D721Med (cell line): ENCODE measurements at regions not wholly inside any gene's neighbourhood (a gene's known extent, or its start where the extent isn't known, plus 50 kb on each side); places are given as distances from the start of the nearest gene placed in this dataset.

ENCODE experiments used
- DNase-seq: peaks from one replicate; pipeline ENCODE4 v3.0.0; 2011; ENCODE audit warnings: low spot score; ENCODE audit not compliant: insufficient read length
- FAIRE-seq: peaks from 2 replicates; lab custom pipeline; 2011; peaks lifted over from hg19 to GRCh38; lab: Jason Lieb, UNC
- CTCF ChIP-seq: IDR thresholded peaks from 2 replicates; pipeline ENCODE4 v1.5.1; 2012; ENCODE audit warnings: mild to moderate bottlenecking, control low read depth; ENCODE audit not compliant: insufficient read depth; ENCODE audit errors: missing control alignments

GRCh38 chr2:51846018-51846417 lies 814.1 kb upstream of the NRXN1 start:
- FAIRE-seq (no peak), DNase-seq (no peak)
- no peak for TF ChIP-seq CTCF

- FAIRE-seq: no peak
- TF ChIP-seq CTCF: no peak
- no peak for DNase-seq
These were observed 812.7 kb upstream of the NRXN1 start for GRCh38 chr2:51844596-51844995.

- TF ChIP-seq CTCF: no peak
- DNase-seq (no peak), FAIRE-seq (no peak)
These were observed 797.5 kb upstream of the NRXN1 start for GRCh38 chr2:51829477-51829876.

GRCh38 chr2:51825823-51826222 lies 793.9 kb upstream of the NRXN1 start:
- FAIRE-seq: no peak
- no peak for TF ChIP-seq CTCF
- DNase-seq: no peak

- FAIRE-seq (no peak), DNase-seq (no peak)
- no peak for TF ChIP-seq CTCF
These were observed 781.3 kb upstream of the NRXN1 start for GRCh38 chr2:51813247-51813646.

GRCh38 chr2:51812138-51812866 lies 780.4 kb upstream of the NRXN1 start:
- DNase-seq: no peak
- no peak for TF ChIP-seq CTCF
- no peak for FAIRE-seq

- FAIRE-seq: no peak
These were observed 778.3 kb upstream of the NRXN1 start for GRCh38 chr2:51810197-51810596.

More at GRCh38 chr2:51810197-51810596, 778.3 kb upstream of the NRXN1 start:
- DNase-seq: no peak
- no peak for TF ChIP-seq CTCF
